ENCODE measurements at regions not wholly inside any gene's neighbourhood (a gene's known extent, or its start where the extent isn't known, plus 50 kb on each side); places are given as distances from the start of the nearest gene placed in this dataset.
"Not testable (repeated sequence)": the region's sequence is repeated elsewhere in the genome, so short reads cannot be mapped to it uniquely, and the experiment has no call there.

DNA sequence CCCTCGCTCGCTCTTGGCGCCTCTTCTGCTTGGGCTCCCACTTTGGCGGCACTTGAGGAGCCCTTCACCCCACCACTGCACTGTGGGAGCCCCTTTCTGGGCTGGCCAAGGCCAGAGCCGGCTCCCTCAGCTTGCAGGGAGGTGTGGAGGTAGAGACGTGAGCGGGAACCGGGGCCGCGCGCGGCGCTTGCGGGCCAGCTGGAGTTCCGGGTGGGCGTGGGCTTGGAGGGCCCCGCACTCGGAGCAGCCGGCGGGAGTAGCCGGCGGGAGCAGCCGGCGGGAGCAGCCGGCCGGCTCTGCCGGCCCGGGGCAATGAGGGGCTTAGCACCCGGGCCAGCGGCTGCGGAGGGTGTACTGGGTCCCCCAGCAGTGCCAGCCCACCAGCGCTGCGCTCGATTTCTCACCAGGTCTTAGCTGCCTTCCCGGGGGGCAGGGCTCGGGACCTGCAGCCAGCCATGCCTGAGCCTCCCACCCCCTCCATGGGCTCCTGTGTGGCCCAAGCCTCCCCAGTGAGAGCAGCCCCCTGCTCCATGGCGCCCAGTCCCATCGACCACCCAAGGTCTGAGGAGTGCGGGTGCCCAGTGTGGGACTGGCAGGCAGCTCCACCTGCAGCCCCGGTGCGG lies 714.0 kb downstream of the CDH9 start:
- DNase-seq; POLR2A ChIA-PET; H3K4me3 Mint-ChIP-seq; CTCF ChIA-PET; H3K4me1 Mint-ChIP-seq (ENCODE audit: low read depth); H3K27me3 Mint-ChIP-seq; H3K36me3 Mint-ChIP-seq; intact Hi-C loops (cut with micrococcal nuclease); H3K27ac Mint-ChIP-seq: not testable (repeated sequence)
- H3K9me3 Mint-ChIP-seq = peaks cover 13% of the 10 kb centered on the region

DNA sequence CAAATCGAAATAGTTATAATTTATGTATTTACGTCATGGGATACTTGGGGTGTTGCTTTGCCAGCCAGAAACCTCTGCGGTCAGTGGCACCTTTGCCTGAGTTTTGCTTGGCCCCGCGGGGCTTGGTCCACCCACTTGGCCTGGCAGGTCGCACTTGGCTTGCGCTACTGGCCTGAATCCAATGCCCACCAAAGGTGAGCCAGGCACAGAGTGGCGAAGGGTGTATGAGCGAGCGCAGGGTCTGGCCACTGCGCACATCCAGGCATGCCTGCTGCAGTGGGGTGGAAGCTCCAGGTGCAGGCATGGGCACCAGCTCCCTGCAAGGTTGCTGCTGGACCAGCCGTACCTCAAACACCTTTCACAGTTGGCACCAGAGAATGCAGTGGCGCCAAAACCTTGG lies 714.6 kb downstream of the CDH9 start:
- Mint-ChIP-seq H3K9me3 (peaks cover 13% of the 10 kb centered on the region), H3K36me3 (no peaks in the 10 kb centered on the region), H3K4me3 (no peak overlapping the region), H3K27me3 (no peaks in the 10 kb centered on the region), H3K27ac (no peak overlapping the region), H3K4me1 (ENCODE audit: low read depth) (no peaks in the 10 kb centered on the region)
- DNase-seq = no peak
- CTCF ChIA-PET = no interaction called here
- intact Hi-C loops (cut with micrococcal nuclease) = no loop called here
- POLR2A ChIA-PET = no interaction called here

DNA sequence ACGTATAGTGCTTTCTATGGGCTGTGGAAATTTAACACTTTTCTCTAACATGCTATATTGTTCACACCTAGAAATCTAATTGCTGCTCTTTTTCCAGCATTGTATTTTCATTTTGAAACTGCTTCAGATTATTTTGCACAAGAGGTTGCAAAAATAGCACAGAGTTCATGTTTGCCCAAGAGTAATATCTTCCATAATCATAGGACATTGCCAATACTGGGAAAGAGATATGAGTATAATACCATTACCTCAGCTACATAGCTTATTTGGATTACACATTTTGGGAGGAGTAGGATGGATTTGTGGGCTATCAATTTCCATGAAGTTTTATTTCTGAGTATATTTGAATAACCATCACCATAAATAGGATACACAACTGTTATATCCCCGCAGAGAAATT lies 717.1 kb downstream of the CDH9 start:
- intact Hi-C loops (cut with micrococcal nuclease) = no loop called here
- ChIA-PET CTCF (no interaction called here), POLR2A (no interaction called here)
- Mint-ChIP-seq H3K36me3 (no peaks in the 10 kb centered on the region), H3K4me1 (ENCODE audit: low read depth) (no peaks in the 10 kb centered on the region), H3K4me3 (no peak overlapping the region), H3K27ac (no peak overlapping the region), H3K9me3 (peaks cover 21% of the 10 kb centered on the region), H3K27me3 (no peaks in the 10 kb centered on the region)
- no peak for DNase-seq

DNA sequence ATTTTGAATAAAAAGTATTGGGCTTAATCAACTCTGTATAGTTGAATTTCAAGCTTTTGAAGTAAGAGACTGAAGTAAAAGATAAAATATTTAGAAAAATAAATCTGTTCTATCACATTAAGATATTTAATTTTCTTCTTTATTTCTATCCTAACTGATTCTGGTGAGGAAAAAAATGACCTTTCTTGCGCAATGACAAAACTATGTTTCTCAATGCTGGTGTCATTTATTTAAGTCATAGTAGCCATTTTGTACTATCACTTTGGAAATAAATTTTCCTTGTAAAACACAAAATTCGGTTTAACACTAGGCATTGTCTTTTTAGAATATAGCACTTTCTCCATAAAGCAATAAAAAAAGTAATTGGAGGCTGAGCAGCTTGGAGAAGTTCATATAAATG lies 728.0 kb downstream of the CDH9 start:
- no peaks in the 10 kb centered on the region for H3K36me3 Mint-ChIP-seq
- H3K4me3 Mint-ChIP-seq = no peak overlapping the region
- no peak for DNase-seq
- no peaks in the 10 kb centered on the region for H3K4me1 Mint-ChIP-seq (ENCODE audit: low read depth)
- CTCF ChIA-PET = no interaction called here
- peaks cover 16% of the 10 kb centered on the region for H3K9me3 Mint-ChIP-seq
- no peak overlapping the region for H3K27ac Mint-ChIP-seq
- intact Hi-C loops (cut with micrococcal nuclease) = no loop called here
- H3K27me3 Mint-ChIP-seq = no peaks in the 10 kb centered on the region
- POLR2A ChIA-PET = no interaction called here

DNA sequence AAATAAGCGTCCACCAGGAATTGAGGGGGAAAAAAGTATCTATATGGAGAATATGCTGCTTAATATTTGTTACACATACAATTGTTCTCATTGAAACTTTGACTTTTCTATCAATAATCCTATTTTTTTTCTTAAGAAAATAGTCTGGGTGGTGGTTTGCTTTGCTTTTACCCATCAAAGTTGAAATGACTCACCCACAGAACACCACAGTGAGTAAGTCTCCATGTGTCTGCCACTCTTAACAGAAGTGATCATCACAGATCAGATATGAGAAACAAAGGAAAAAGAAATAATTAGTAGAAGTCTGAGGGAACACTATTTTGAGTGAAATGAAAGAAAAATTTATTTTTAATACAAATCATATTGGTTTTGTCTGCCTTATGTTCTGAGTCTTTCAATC lies 742.8 kb downstream of the CDH9 start:
- no peak overlapping the region for H3K27ac Mint-ChIP-seq
- ChIA-PET CTCF (no interaction called here), POLR2A (no interaction called here)
- H3K27me3 Mint-ChIP-seq = no peaks in the 10 kb centered on the region
- no peaks in the 10 kb centered on the region for H3K36me3 Mint-ChIP-seq
- H3K4me3 Mint-ChIP-seq = no peak overlapping the region
- intact Hi-C loops (cut with micrococcal nuclease) = no loop called here
- peaks cover 2% of the 10 kb centered on the region for H3K9me3 Mint-ChIP-seq
- no peaks in the 10 kb centered on the region for H3K4me1 Mint-ChIP-seq (ENCODE audit: low read depth)
- no peak for DNase-seq

DNA sequence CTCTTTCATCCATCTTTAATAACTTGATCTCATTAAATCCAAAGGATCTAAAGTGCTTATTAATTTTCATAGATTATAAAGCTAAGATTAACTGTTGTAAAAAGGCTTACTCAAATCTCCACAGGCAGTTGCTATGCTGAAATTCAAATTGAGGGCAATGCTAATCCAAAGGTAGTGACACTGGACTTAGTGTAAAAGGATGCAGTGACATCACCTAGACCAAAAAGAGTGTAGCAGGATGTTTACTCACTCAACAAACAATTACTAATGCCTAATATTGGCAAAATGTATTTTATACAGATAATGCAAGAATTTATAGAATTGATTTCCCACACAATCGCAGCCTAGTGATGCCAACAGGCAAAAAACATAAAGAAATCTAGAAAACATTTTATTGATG lies 756.2 kb downstream of the CDH9 start:
- H3K36me3 Mint-ChIP-seq = no peaks in the 10 kb centered on the region
- DNase-seq = no peak
- POLR2A ChIA-PET = no interaction called here
- no peaks in the 10 kb centered on the region for H3K4me1 Mint-ChIP-seq (ENCODE audit: low read depth)
- no peaks in the 10 kb centered on the region for H3K27me3 Mint-ChIP-seq
- H3K4me3 Mint-ChIP-seq = no peak overlapping the region
- CTCF ChIA-PET = no interaction called here
- H3K27ac Mint-ChIP-seq = no peak overlapping the region
- intact Hi-C loops (cut with micrococcal nuclease) = no loop called here
- H3K9me3 Mint-ChIP-seq = peaks cover 27% of the 10 kb centered on the region

DNA sequence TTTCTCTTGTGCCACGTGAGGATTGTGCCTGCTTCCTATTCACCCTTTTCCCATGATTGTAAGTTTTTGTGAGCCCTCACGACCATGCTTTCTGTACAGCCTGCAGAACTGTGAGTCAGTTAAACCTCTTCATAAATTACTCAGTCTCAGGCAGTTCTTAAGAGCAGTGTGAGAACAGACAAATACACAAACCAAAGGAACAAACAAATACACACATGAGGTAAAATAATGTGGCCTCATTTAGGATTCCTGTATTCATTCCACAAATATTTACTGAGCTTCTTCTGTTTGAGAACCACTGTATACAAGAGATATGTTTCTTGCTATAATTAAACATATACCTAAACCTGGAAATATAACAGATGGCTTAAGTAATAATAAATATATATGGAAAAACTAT lies 760.3 kb downstream of the CDH9 start:
- peaks cover 17% of the 10 kb centered on the region for H3K9me3 Mint-ChIP-seq
- DNase-seq = no peak
- no peaks in the 10 kb centered on the region for H3K36me3 Mint-ChIP-seq
- intact Hi-C loops (cut with micrococcal nuclease) = no loop called here
- ChIA-PET CTCF (no interaction called here), POLR2A (no interaction called here)
- no peaks in the 10 kb centered on the region for H3K4me1 Mint-ChIP-seq (ENCODE audit: low read depth)
- H3K4me3 Mint-ChIP-seq = no peak overlapping the region
- H3K27ac Mint-ChIP-seq = no peak overlapping the region
- H3K27me3 Mint-ChIP-seq = no peaks in the 10 kb centered on the region

DNA sequence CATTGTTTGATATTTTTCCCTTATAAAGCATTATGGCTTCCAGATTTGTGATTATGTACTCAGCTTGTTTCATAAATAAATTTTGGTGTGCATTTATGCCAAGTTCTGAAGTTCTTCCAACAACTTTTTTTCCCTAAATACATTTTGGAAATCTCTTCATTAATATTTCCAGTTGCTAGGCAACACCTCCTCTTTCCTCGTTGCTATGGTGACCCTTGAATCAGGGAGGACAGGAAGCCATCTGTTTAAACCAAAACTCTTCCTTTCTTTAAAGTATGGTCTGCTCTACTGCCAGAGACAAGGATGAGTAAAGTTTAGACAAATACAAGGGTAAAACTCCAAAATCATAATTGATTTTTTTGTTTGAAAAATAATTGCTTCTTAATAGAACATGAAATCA lies 779.3 kb downstream of the CDH9 start:
- Mint-ChIP-seq H3K4me3 (no peak overlapping the region), H3K27me3 (no peaks in the 10 kb centered on the region), H3K36me3 (no peaks in the 10 kb centered on the region), H3K4me1 (ENCODE audit: low read depth) (no peaks in the 10 kb centered on the region), H3K9me3 (peaks cover 5% of the 10 kb centered on the region), H3K27ac (no peak overlapping the region)
- POLR2A ChIA-PET = no interaction called here
- intact Hi-C loops (cut with micrococcal nuclease) = no loop called here
- CTCF ChIA-PET = interaction anchor here (0.7 kb wide), 1 partner anchor 8 kb away, joined by 3 read pairs; no protein-coding TSS in a partner anchor
- DNase-seq = no peak

DNA sequence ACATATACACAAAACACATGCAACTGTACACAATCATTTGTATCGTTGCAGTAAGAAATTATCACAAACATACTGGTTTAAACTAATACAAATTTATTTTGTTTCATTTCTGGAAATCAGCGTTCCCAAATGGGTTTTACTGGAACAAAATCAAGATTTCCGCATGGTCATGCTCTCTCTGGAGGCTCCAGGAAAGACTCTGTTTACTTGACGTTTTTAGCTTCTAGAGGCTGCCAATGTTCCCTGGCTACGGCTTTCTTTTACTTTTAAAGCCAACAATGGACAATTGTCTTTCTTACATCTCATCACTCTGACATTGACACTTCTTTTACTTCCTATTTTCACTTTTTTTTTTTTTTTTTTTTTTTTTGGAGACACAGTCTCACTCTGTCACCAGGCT lies 793.1 kb downstream of the CDH9 start:
- Mint-ChIP-seq H3K27me3 (no peaks in the 10 kb centered on the region), H3K36me3 (no peaks in the 10 kb centered on the region), H3K9me3 (peaks cover 3% of the 10 kb centered on the region), H3K4me3 (no peak overlapping the region), H3K4me1 (ENCODE audit: low read depth) (no peaks in the 10 kb centered on the region), H3K27ac (no peak overlapping the region)
- ChIA-PET CTCF (no interaction called here), POLR2A (no interaction called here)
- intact Hi-C loops (cut with micrococcal nuclease) = no loop called here
- DNase-seq = no peak

DNA sequence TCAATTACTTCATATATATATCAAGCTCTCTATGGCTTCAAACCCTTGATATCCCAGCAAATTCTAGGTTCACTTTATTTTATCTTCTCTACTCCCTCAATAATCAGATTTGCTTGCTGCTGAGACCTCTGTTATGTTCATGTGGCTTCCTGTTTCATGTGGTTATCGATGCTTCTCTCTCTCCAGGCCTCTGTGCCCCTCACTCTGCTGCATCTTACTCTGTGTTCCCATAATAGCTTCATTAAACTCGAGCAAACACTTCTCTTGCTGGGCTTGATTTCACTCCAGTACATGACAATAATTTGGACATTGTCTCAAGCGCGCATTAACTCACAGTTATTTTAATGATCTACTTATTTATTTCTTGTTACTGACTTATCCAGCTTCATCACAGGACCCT lies 798.8 kb downstream of the CDH9 start:
- H3K4me3 Mint-ChIP-seq = no peak overlapping the region

DNA sequence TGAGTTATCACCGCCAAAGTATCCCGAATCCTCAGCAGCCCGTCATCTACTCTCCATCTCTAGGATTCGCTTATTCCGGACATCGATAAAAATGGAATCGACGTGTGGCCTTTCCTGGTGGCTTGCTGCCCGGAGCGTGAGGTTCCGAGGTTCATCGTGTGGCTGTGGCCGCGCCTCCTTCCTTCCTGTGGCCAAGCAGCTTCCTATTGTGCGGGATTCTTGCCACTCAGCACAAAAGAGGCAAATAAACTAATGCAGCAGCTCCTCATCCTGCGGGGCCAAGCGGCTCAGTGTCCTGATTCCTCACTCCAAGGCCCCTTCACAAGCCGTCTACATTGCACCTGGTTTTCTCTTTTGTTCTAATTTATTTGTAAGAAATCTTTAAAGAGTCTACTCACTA lies 800.9 kb downstream of the CDH9 start:
- Mint-ChIP-seq H3K27ac (no peak overlapping the region), H3K4me3 (no peak overlapping the region), H3K4me1 (ENCODE audit: low read depth) (no peaks in the 10 kb centered on the region), H3K9me3 (peaks cover 15% of the 10 kb centered on the region), H3K27me3 (no peaks in the 10 kb centered on the region), H3K36me3 (no peaks in the 10 kb centered on the region)
- ChIA-PET POLR2A (no interaction called here), CTCF (no interaction called here)
- intact Hi-C loops (cut with micrococcal nuclease) = no loop called here
- DNase-seq = no peak

More for the DNA sequence above, 798.8 kb downstream of the CDH9 start:
- H3K27ac Mint-ChIP-seq = no peak overlapping the region
- intact Hi-C loops (cut with micrococcal nuclease) = no loop called here
- peaks cover 8% of the 10 kb centered on the region for H3K9me3 Mint-ChIP-seq
- POLR2A ChIA-PET = no interaction called here
- H3K27me3 Mint-ChIP-seq = no peaks in the 10 kb centered on the region
- CTCF ChIA-PET = no interaction called here
- no peaks in the 10 kb centered on the region for H3K36me3 Mint-ChIP-seq
- no peak for DNase-seq
- H3K4me1 Mint-ChIP-seq (ENCODE audit: low read depth) = no peaks in the 10 kb centered on the region

DNA sequence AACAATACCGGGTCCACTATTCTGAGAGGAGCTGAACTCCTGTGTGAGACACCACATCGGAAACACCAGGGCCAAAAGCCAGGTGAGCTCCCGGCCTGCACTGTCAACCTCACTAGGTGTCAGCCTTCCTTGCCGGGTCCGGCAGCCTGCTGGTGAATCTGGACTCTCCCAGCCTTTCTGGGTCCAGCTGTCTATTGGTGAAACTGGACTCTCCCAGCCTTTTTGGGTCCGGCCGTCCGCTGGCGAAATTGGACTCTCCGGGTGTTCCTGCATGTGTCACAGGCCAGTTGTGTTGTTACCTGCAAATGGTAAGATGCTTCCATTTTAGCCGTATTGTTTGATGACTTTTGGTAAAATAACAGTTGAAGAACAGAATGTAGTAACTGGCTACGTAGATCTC lies 801.5 kb downstream of the CDH9 start:
- no peaks in the 10 kb centered on the region for H3K27me3 Mint-ChIP-seq
- no peak for DNase-seq
- ChIA-PET CTCF (no interaction called here), POLR2A (no interaction called here)
- H3K4me1 Mint-ChIP-seq (ENCODE audit: low read depth) = no peaks in the 10 kb centered on the region
- H3K36me3 Mint-ChIP-seq = no peaks in the 10 kb centered on the region
- H3K27ac Mint-ChIP-seq = no peak overlapping the region
- H3K9me3 Mint-ChIP-seq = peaks cover 15% of the 10 kb centered on the region
- intact Hi-C loops (cut with micrococcal nuclease) = no loop called here
- H3K4me3 Mint-ChIP-seq = no peak overlapping the region

DNA sequence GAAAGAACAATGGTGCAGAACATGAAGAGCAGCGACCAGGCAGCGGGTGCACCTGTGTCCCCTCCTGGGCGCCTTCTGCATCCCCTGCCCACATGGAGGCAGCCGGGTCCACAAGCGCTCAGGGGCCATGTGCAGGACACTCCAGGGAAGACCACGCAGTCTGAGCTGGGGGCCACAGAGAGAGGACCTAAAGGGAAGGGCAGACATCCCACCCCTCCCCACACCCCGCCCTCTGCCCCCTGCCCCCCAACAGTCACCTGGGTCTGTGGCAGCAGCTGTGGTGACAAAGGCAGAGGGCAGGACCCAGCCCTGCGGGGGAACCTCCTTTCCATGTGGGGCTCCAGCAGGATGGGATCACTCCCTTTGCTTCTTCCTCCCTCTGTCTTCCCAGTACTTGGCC lies 805.7 kb downstream of the CDH9 start:
- Mint-ChIP-seq H3K9me3 (peaks cover 27% of the 10 kb centered on the region), H3K36me3 (no peaks in the 10 kb centered on the region), H3K4me1 (ENCODE audit: low read depth) (no peaks in the 10 kb centered on the region), H3K27ac (no peak overlapping the region), H3K27me3 (no peaks in the 10 kb centered on the region), H3K4me3 (no peak overlapping the region)
- ChIA-PET CTCF (no interaction called here), POLR2A (no interaction called here)
- DNase-seq = no peak
- intact Hi-C loops (cut with micrococcal nuclease) = no loop called here

DNA sequence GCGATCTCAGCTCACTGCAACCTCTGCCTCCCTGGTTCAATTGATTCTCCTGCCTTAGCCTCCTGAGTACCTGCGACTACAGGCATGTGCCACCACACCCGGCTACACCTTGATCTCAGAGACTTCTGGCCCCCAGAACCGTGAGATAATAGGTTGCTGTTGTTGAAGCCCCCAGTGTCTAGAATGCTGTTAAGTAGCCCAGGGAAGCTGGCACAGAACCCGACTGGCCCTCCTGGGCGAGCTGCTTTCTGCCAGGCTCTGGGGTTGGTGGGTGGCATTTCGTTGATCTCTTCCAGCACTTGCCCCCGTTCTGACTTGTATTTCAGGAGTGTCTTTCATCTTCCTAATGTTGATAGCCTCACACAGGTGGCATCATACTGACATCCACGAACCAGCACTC lies 807.1 kb downstream of the CDH9 start:
- Mint-ChIP-seq H3K9me3 (peaks cover 28% of the 10 kb centered on the region), H3K27me3 (no peaks in the 10 kb centered on the region), H3K27ac (no peak overlapping the region), H3K4me3 (no peak overlapping the region), H3K36me3 (no peaks in the 10 kb centered on the region), H3K4me1 (ENCODE audit: low read depth) (no peaks in the 10 kb centered on the region)
- no peak for DNase-seq
- intact Hi-C loops (cut with micrococcal nuclease) = no loop called here
- ChIA-PET CTCF (no interaction called here), POLR2A (no interaction called here)

Measured in activated CD4-positive, alpha-beta memory T cell treated with anti-CD3 and anti-CD28 coated beads for 36 hours (primary cell).